ENCODE measurements at regions not wholly inside any gene's neighbourhood (a gene's known extent, or its start where the extent isn't known, plus 50 kb on each side); places are given as distances from the start of the nearest gene placed in this dataset.

DNA sequence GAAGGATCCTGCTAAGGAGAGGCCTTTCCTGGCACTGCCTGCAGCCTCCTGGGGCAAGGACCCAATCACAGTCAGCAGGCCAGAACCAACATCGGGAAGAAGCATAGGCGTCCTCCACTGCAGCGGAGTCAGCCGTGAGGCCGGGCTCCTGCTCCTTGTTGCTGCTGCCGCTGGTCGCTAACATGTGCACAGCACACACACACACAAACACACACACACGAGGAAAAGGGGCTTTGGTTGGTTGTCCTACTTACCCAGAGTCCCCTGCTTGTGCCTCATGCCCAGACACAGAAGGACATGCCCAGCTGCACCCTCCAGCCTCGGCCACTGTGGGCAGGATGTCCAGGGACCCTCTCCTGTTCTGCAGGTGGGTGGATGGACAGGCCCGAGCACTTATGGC lies 209.4 kb downstream of the GLI2 start:
- DNase-seq (ENCODE audit: low read depth, low spot score): no peak
- SMC1A ChIA-PET (ENCODE audit: uncharacterized antibody, unreplicated experiment): no interaction called here
- in situ Hi-C loops (cut with MboI) (no loop called here), intact Hi-C loops (cut with micrococcal nuclease; ENCODE audit: unreplicated experiment) (loop anchor here (5.0 kb wide), 1 partner anchor 248 kb away; no protein-coding TSS in a partner anchor)
- Histone ChIP-seq H3K36me3 (ENCODE audit: control insufficient read depth in 2 of 2, insufficient read depth in 2 of 2, low read length in 1 of 2) (no peaks in the 10 kb centered on the region), H3K4me3 (no peak overlapping the region), H3K9me3 (replicated peaks; ENCODE audit: control insufficient read depth, insufficient read depth, low read length) (no peaks in the 10 kb centered on the region), H3K27ac (ENCODE audit: control insufficient read depth, insufficient read depth) (no peak overlapping the region), H2AFZ (ENCODE audit: control insufficient read depth, low read depth, low read length) (no peak overlapping the region), H3K79me2 (ENCODE audit: control insufficient read depth, insufficient read depth, low read length) (no peaks in the 10 kb centered on the region), H3K4me1 (ENCODE audit: control insufficient read depth, insufficient read depth, low read length) (no peaks in the 10 kb centered on the region), H3K9ac (ENCODE audit: control insufficient read depth, insufficient read depth, low read length) (no peak overlapping the region), H3K27me3 (replicated peaks in 1 of 2; ENCODE audit: control insufficient read depth in 2 of 2, insufficient read depth in 2 of 2, low read length in 1 of 2) (no peaks in the 10 kb centered on the region; a peak in 1 of 4 replicates), H4K20me1 (ENCODE audit: control insufficient read depth, insufficient read depth) (no peaks in the 10 kb centered on the region), H3K4me2 (ENCODE audit: control insufficient read depth, insufficient read depth) (no peak overlapping the region)
- TF ChIP-seq IKZF1 (conservative IDR thresholded peaks at IDR 0.05) (no peak), NRF1 (conservative IDR thresholded peaks at IDR 0.05; ENCODE audit: low read depth, low read length) (no peak), EP300 (IDR thresholded peaks at IDR 0.05; ENCODE audit: borderline replicate concordance in 1 of 2, control insufficient read depth in 1 of 2, low read depth in 2 of 2, low read length in 2 of 2) (no peak), SP1 (IDR thresholded peaks at IDR 0.05; ENCODE audit: low read depth, low read length) (no peak), SMC3 (IDR thresholded peaks at IDR 0.05; ENCODE audit: borderline replicate concordance, low read length) (no peak), RBBP5 (conservative IDR thresholded peaks at IDR 0.05) (no peak), MEF2B (IDR thresholded peaks at IDR 0.05; ENCODE audit: partially characterized antibody, poor library complexity, severe bottlenecking) (no peak), ZNF384 (IDR thresholded peaks at IDR 0.05; ENCODE audit: borderline replicate concordance, low read depth, low read length) (no peak), IKZF2 (IDR thresholded peaks at IDR 0.05) (no peak), LARP7 (IDR thresholded peaks at IDR 0.05) (no peak), NR2C2 (IDR thresholded peaks at IDR 0.05; ENCODE audit: borderline replicate concordance, control insufficient read depth, insufficient read length, low read depth) (no peak), RAD51 (IDR thresholded peaks at IDR 0.05) (no peak), ZBTB40 (IDR thresholded peaks at IDR 0.05; ENCODE audit: borderline replicate concordance) (no peak), IRF3 (IDR thresholded peaks at IDR 0.05) (no peak), SUPT20H (IDR thresholded peaks at IDR 0.05; ENCODE audit: borderline replicate concordance, control insufficient read depth, low read depth, low read length) (no peak)
- TF ChIP-seq, protein P1, sequence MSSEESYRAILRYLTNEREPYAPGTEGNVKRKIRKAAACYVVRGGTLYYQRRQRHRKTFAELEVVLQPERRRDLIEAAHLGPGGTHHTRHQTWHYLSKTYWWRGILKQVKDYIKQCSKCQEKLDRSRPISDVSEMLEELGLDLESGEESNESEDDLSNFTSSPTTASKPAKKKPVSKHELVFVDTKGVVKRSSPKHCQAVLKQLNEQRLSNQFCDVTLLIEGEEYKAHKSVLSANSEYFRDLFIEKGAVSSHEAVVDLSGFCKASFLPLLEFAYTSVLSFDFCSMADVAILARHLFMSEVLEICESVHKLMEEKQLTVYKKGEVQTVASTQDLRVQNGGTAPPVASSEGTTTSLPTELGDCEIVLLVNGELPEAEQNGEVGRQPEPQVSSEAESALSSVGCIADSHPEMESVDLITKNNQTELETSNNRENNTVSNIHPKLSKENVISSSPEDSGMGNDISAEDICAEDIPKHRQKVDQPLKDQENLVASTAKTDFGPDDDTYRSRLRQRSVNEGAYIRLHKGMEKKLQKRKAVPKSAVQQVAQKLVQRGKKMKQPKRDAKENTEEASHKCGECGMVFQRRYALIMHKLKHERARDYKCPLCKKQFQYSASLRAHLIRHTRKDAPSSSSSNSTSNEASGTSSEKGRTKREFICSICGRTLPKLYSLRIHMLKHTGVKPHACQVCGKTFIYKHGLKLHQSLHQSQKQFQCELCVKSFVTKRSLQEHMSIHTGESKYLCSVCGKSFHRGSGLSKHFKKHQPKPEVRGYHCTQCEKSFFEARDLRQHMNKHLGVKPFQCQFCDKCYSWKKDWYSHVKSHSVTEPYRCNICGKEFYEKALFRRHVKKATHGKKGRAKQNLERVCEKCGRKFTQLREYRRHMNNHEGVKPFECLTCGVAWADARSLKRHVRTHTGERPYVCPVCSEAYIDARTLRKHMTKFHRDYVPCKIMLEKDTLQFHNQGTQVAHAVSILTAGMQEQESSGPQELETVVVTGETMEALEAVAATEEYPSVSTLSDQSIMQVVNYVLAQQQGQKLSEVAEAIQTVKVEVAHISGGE (CRISPR knock-in tag; IDR thresholded peaks at IDR 0.05): no peak
- CTCF ChIA-PET: no interaction called here
- POLR2A ChIA-PET: no interaction called here
- no peak for FAIRE-seq
- no TSS peak for BruUV-seq (replicated peaks)
- ATAC-seq: no peak
- RAD21 ChIA-PET (ENCODE audit: unreplicated experiment): no interaction called here
- WGBS (ENCODE audit: insufficient coverage, insufficient replicate concordance, low lambda C conversion rate, missing lambda C conversion rate): 18% methylated on average over 10 of the region's 10 CpGs
